K562 (cell line): ENCODE measurements at regions not wholly inside any gene's neighbourhood (a gene's known extent, or its start where the extent isn't known, plus 50 kb on each side); places are given as distances from the start of the nearest gene placed in this dataset.

Source experiments
- ARID1B ChIP-seq: fragments of 450-650 bp; IDR thresholded peaks from 2 replicates; pipeline ENCODE4 v1.6.1; 2016; ENCODE audit warnings: antibody characterized with exemption, mild to moderate bottlenecking, inconsistent platforms
- ARID3B ChIP-seq: fragments of 250-450 bp; sonication (Bioruptor Pico); IDR thresholded peaks from 2 replicates; pipeline ENCODE4 v1.4.0; 2020; ENCODE audit warnings: borderline replicate concordance
- CBX5 ChIP-seq: IDR thresholded peaks from 2 replicates; pipeline ENCODE4 v1.6.1; 2014; ENCODE audit warnings: low read depth, borderline replicate concordance
- FOXM1 ChIP-seq, 2 experiments: fragments of 450-650 bp in 1 of 2; sonication (generic) in 1 of 2; formaldehyde crosslinking in 1 of 2; IDR thresholded peaks; 2 replicates each; pipeline versions ENCODE4 v1.6.1 to v1.9.0; 2017 to 2022; ENCODE audit warnings: low read depth in 2 of 2, mild to moderate bottlenecking in 2 of 2, missing genetic modification reagents in 1 of 2, moderate library complexity in 1 of 2
- HOXB6 ChIP-seq: fragments of 250-450 bp; sonication (Bioruptor Pico); IDR thresholded peaks from 2 replicates; pipeline ENCODE4 v1.5.1; 2022; ENCODE audit warnings: mild to moderate bottlenecking, borderline replicate concordance
- KDM1A ChIP-seq, 2 experiments: fragments of 450-650 bp; IDR thresholded peaks; 2 replicates each; pipeline ENCODE4 v1.6.1; 2016; ENCODE audit warnings: mild to moderate bottlenecking in 2 of 2
- KDM4B ChIP-seq, 2 experiments: fragments of 450-650 bp in 1 of 2; sonication (generic) in 1 of 2; IDR thresholded peaks; 2 replicates each; pipeline ENCODE4 v1.6.1; 2016 to 2017; ENCODE audit warnings: borderline replicate concordance in 2 of 2, antibody characterized with exemption in 1 of 2, low read depth in 1 of 2, mild to moderate bottlenecking in 1 of 2
- MXD1 ChIP-seq: fragments of 250-450 bp; sonication (Bioruptor Pico); IDR thresholded peaks from 2 replicates; pipeline ENCODE4 v1.8.0; 2021; ENCODE audit warnings: borderline replicate concordance, mild to moderate bottlenecking, moderate library complexity; ENCODE audit not compliant: poor library complexity, severe bottlenecking
- PHB2 ChIP-seq: fragments of 450-650 bp; IDR thresholded peaks from 2 replicates; pipeline ENCODE4 v1.6.1; 2017; ENCODE audit warnings: low read depth
- POLR2A ChIP-seq: fragments of 450-650 bp; conservative IDR thresholded peaks from 2 replicates; pipeline ENCODE4 v1.6.1; 2016
- RNF219 ChIP-seq: fragments of 250-450 bp; sonication (Bioruptor Pico); IDR thresholded peaks from 2 replicates; pipeline ENCODE4 v1.5.0; 2022; ENCODE audit warnings: mild to moderate bottlenecking
- SIX5 ChIP-seq, 2 experiments: IDR thresholded peaks; 2 replicates each; pipeline ENCODE4 v1.6.1; 2011; ENCODE audit warnings: low read length in 2 of 2, borderline replicate concordance in 1 of 2, low read depth in 1 of 2, mild to moderate bottlenecking in 1 of 2, moderate library complexity in 1 of 2; ENCODE audit not compliant: insufficient read depth in 1 of 2
- SMARCA4 ChIP-seq: fragments of 450-650 bp; IDR thresholded peaks from 2 replicates; pipeline ENCODE4 v1.6.1; 2016
- SMARCA5 ChIP-seq: fragments of 450-650 bp; IDR thresholded peaks from 2 replicates; pipeline ENCODE4 v1.6.1; 2016
- SRSF7 ChIP-seq: fragments of 200-400 bp; formaldehyde crosslinking; optimal IDR thresholded peaks from 2 replicates; pipeline ENCODE3; 2017; ENCODE audit warnings: mild to moderate bottlenecking, low read depth, low read length
- TGIF2 ChIP-seq: sonication (generic); formaldehyde crosslinking; IDR thresholded peaks from 2 replicates; pipeline ENCODE4 v1.8.1; 2022; ENCODE audit warnings: mild to moderate bottlenecking, missing genetic modification reagents, moderate library complexity
- THRA ChIP-seq: fragments of 450-650 bp; IDR thresholded peaks from 2 replicates; pipeline ENCODE4 v1.6.1; 2017; ENCODE audit warnings: mild to moderate bottlenecking, moderate library complexity
- U2AF1 ChIP-seq: fragments of 200-400 bp; formaldehyde crosslinking; optimal IDR thresholded peaks from 2 replicates; pipeline ENCODE3; 2017; ENCODE audit warnings: mild to moderate bottlenecking, low read depth, low read length, moderate library complexity
- ZBTB34 ChIP-seq: fragments of 250-450 bp; sonication (Bioruptor Pico); IDR thresholded peaks from 2 replicates; pipeline ENCODE4 v1.8.0; 2021; ENCODE audit warnings: mild to moderate bottlenecking, moderate library complexity
- ZNF253 ChIP-seq: fragments of 250-450 bp; sonication (Bioruptor Pico); conservative IDR thresholded peaks from 2 replicates; pipeline ENCODE4 v1.6.1; 2021; ENCODE audit warnings: mild to moderate bottlenecking
- ZNF707 ChIP-seq: fragments of 250-450 bp; sonication (Bioruptor Pico); conservative IDR thresholded peaks from 2 replicates; pipeline ENCODE4 v1.8.0; 2022; ENCODE audit warnings: inconsistent platforms, mild to moderate bottlenecking, moderate library complexity

- TF ChIP-seq ZNF707 (CRISPR knock-in tag): no peak
- no peak for TF ChIP-seq TGIF2 (CRISPR knock-in tag)
- no peak for TF ChIP-seq THRA
- TF ChIP-seq SRSF7: no peak
- peak; percentile 82; the same call in 1 of the 2 replicates for TF ChIP-seq SMARCA5
- TF ChIP-seq HOXB6 (CRISPR knock-in tag): no peak
- no peak for TF ChIP-seq SMARCA4
- 0 out of 2 replicates have a peak, but pooled peaks have one; percentile 38 for TF ChIP-seq ARID1B
- no peak for TF ChIP-seq ARID3B (CRISPR knock-in tag)
- no peak for TF ChIP-seq MXD1
- TF ChIP-seq U2AF1: no peak
- TF ChIP-seq CBX5: no peak
- TF ChIP-seq ZBTB34 (CRISPR knock-in tag): no peak
- no peak for TF ChIP-seq ZNF253 (CRISPR knock-in tag)
- no peak for TF ChIP-seq PHB2
- TF ChIP-seq SIX5 (IDR thresholded peaks at IDR 0.05; ENCODE audit: borderline replicate concordance in 1 of 2, insufficient read depth in 1 of 2, low read depth in 1 of 2, low read length in 2 of 2): no peak
- no peak for TF ChIP-seq RNF219 (CRISPR knock-in tag)
- TF ChIP-seq FOXM1 (IDR thresholded peaks at IDR 0.05; ENCODE audit: low read depth): no peak
- TF ChIP-seq FOXM1 (CRISPR knock-in tag; IDR thresholded peaks at IDR 0.05; ENCODE audit: low read depth): no peak
- TF ChIP-seq KDM4B (IDR thresholded peaks at IDR 0.05; ENCODE audit: borderline replicate concordance in 2 of 2, low read depth in 1 of 2): no peak
- peak; percentile 85 to 90 for TF ChIP-seq KDM1A (IDR thresholded peaks at IDR 0.05)
- TF ChIP-seq POLR2A: no peak
Measured at GRCh38 chr11:86160541-86161149, 83.9 kb upstream of the EED start (continued).
